ENCODE measurements at regions not wholly inside any gene's neighbourhood (a gene's known extent, or its start where the extent isn't known, plus 50 kb on each side); places are given as distances from the start of the nearest gene placed in this dataset.

DNA sequence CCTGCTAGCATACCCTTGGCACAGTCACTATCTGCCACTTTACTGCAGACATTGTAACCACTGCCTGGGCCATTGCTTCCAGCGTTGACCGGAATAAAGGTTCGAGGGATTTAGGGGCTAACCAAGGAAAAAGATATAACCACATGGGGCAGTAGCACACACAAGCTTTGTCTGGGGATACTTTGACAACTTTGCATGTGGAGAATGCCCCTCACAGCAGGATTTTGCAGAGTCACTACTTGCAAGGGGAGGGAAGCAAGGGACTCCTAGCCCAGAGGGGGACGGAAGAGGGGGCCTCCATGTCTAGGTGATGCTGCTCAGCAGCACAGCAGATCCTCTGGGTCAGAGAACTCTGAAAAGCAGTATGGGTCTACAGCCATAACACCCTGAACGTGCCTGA lies 138.7 kb downstream of the SPP2 start:
- TF ChIP-seq, protein P1, sequence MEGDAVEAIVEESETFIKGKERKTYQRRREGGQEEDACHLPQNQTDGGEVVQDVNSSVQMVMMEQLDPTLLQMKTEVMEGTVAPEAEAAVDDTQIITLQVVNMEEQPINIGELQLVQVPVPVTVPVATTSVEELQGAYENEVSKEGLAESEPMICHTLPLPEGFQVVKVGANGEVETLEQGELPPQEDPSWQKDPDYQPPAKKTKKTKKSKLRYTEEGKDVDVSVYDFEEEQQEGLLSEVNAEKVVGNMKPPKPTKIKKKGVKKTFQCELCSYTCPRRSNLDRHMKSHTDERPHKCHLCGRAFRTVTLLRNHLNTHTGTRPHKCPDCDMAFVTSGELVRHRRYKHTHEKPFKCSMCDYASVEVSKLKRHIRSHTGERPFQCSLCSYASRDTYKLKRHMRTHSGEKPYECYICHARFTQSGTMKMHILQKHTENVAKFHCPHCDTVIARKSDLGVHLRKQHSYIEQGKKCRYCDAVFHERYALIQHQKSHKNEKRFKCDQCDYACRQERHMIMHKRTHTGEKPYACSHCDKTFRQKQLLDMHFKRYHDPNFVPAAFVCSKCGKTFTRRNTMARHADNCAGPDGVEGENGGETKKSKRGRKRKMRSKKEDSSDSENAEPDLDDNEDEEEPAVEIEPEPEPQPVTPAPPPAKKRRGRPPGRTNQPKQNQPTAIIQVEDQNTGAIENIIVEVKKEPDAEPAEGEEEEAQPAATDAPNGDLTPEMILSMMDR (IDR thresholded peaks at IDR 0.05), result no peak
- no peak for TF ChIP-seq POLR2A (IDR thresholded peaks at IDR 0.05)

Data from thyroid gland (tissue), 4 donors.